Osteoblast (primary cell): ENCODE measurements at regions not wholly inside any gene's neighbourhood (a gene's known extent, or its start where the extent isn't known, plus 50 kb on each side); places are given as distances from the start of the nearest gene placed in this dataset.

Experiments
- DNase-seq: peaks from one replicate; pipeline ENCODE4 v3.0.0; 2011; ENCODE audit warnings: low spot score, mixed read lengths; ENCODE audit not compliant: insufficient read length; ENCODE audit errors: missing footprints
- H2AFZ ChIP-seq: 2 replicates; pipeline ENCODE4 v1.6.0; 2011; ENCODE audit warnings: mild to moderate bottlenecking, low read length
- H3K27ac ChIP-seq: 2 replicates; pipeline ENCODE4 v1.5.1; 2011; ENCODE audit warnings: mild to moderate bottlenecking, low read depth, low read length, moderate library complexity
- H3K27me3 ChIP-seq: 2 replicates; pipeline ENCODE4 v1.6.0; 2012; ENCODE audit warnings: mild to moderate bottlenecking, control low read depth, inconsistent platforms, low read length, moderate library complexity; ENCODE audit not compliant: insufficient read depth
- H3K36me3 ChIP-seq: 2 replicates; pipeline ENCODE4 v1.5.1; 2011; ENCODE audit warnings: mild to moderate bottlenecking, low read length, control low read depth, moderate library complexity; ENCODE audit not compliant: insufficient read depth
- H3K4me1 ChIP-seq: 2 replicates; pipeline ENCODE4 v1.5.1; 2011; ENCODE audit warnings: mild to moderate bottlenecking, low read length, control low read depth, moderate library complexity; ENCODE audit not compliant: insufficient read depth
- H3K4me2 ChIP-seq: 2 replicates; pipeline ENCODE4 v1.6.0; 2011; ENCODE audit warnings: mild to moderate bottlenecking, low read length; ENCODE audit not compliant: insufficient read depth
- H3K4me3 ChIP-seq: fragments of 200-600 bp; sonication (generic); 3 replicates; pipeline ENCODE4 v1.5.1; 2012; ENCODE audit warnings: mild to moderate bottlenecking, low read length, inconsistent platforms; ENCODE audit not compliant: insufficient read depth
- H3K79me2 ChIP-seq: 2 replicates; pipeline ENCODE4 v1.6.0; 2012; ENCODE audit warnings: mild to moderate bottlenecking, low read length, control low read depth, inconsistent platforms; ENCODE audit not compliant: insufficient read depth
- H3K9me3 ChIP-seq: 2 replicates; pipeline ENCODE4 v1.5.1; 2011; ENCODE audit warnings: low read depth, low read length, control low read depth
- H4K20me1 ChIP-seq: 2 replicates; pipeline ENCODE4 v1.6.0; 2012; ENCODE audit warnings: mild to moderate bottlenecking, low read length, control low read depth; ENCODE audit not compliant: insufficient read depth
- TF ChIP-seq, protein P1 (sequence below): IDR thresholded peaks from 2 replicates; pipeline ENCODE4 v1.5.1; 2011; ENCODE audit warnings: mild to moderate bottlenecking, low read depth, low read length, moderate library complexity; ENCODE audit errors: extremely low read depth

- Histone ChIP-seq H3K4me3 (no peak overlapping the region), H4K20me1 (no peaks in the 10 kb centered on the region), H3K79me2 (no peaks in the 10 kb centered on the region), H3K27me3 (no peaks in the 10 kb centered on the region), H3K4me1 (peaks cover 28% of the 10 kb centered on the region), H3K4me2 (peak overlapping the region; percentile 25), H2AFZ (no peak overlapping the region), H3K36me3 (no peaks in the 10 kb centered on the region), H3K27ac (peak overlapping the region; percentile 10), H3K9me3 (no peaks in the 10 kb centered on the region)
- no peak for DNase-seq
- TF ChIP-seq, protein P1, sequence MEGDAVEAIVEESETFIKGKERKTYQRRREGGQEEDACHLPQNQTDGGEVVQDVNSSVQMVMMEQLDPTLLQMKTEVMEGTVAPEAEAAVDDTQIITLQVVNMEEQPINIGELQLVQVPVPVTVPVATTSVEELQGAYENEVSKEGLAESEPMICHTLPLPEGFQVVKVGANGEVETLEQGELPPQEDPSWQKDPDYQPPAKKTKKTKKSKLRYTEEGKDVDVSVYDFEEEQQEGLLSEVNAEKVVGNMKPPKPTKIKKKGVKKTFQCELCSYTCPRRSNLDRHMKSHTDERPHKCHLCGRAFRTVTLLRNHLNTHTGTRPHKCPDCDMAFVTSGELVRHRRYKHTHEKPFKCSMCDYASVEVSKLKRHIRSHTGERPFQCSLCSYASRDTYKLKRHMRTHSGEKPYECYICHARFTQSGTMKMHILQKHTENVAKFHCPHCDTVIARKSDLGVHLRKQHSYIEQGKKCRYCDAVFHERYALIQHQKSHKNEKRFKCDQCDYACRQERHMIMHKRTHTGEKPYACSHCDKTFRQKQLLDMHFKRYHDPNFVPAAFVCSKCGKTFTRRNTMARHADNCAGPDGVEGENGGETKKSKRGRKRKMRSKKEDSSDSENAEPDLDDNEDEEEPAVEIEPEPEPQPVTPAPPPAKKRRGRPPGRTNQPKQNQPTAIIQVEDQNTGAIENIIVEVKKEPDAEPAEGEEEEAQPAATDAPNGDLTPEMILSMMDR, result no peak
These were observed 196.1 kb upstream of the CAMK1G start for GRCh38 chr1:209387271-209387968.

DNA sequence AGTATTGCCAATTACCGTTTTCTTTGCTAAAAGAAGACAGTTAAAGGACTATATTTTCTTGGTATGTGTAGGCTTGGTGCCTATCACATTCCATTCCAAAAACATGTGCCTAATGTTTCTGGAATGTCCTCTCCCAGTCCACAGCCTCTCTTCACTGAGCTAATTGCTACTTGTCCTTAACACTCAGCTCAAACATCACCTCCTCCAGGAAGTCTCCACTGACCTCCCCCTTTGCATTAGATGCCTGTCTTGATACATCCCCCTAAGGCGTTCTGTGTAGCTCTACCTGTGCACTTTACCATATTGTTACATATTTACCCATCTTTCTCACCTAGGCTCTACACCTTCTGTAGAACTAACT is 195.6 kb upstream of the CAMK1G start:
- no peak for DNase-seq
- Histone ChIP-seq H3K27ac (peak overlapping the region; percentile 70), H3K79me2 (no peaks in the 10 kb centered on the region), H4K20me1 (no peaks in the 10 kb centered on the region), H3K4me2 (peak overlapping the region; percentile 25), H3K9me3 (no peaks in the 10 kb centered on the region), H2AFZ (no peak overlapping the region), H3K4me1 (peaks cover 28% of the 10 kb centered on the region), H3K4me3 (no peak overlapping the region), H3K27me3 (no peaks in the 10 kb centered on the region), H3K36me3 (no peaks in the 10 kb centered on the region)
- TF ChIP-seq, protein P1, result no peak

GRCh38 chr1:209388358-209388757 is 195.2 kb upstream of the CAMK1G start:
- no peak overlapping the region for H3K4me3 ChIP-seq
- TF ChIP-seq, protein P1, result no peak
- H2AFZ ChIP-seq, result peak overlapping the region; percentile 17
- peaks cover 28% of the 10 kb centered on the region for H3K4me1 ChIP-seq
- no peaks in the 10 kb centered on the region for H3K79me2 ChIP-seq
- H3K9me3 ChIP-seq, result no peaks in the 10 kb centered on the region
- no peaks in the 10 kb centered on the region for H3K36me3 ChIP-seq
- no peaks in the 10 kb centered on the region for H3K27me3 ChIP-seq
- H4K20me1 ChIP-seq, result no peaks in the 10 kb centered on the region
- H3K4me2 ChIP-seq, result peak overlapping the region; percentile 38
- DNase-seq, result no peak
- H3K27ac ChIP-seq, result peak overlapping the region; percentile 70

DNA sequence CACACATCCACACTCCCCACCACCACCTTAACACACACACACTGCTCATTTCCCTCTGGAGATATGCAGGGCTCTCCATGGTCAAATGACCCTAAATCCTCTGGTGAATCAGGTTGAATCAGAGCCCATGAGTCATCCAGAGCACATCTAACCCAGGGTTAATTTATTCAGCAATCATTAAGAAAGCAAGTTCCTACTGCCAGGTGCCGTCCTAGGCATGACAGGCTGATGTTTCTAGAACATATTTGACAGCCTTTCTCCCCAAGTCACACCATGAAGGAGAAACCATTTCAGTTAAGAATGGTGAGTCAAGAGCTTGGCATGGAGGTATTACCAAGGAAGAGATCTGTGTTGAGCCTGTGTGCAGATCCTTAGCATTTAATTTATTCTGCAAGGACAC is 194.3 kb upstream of the CAMK1G start:
- Histone ChIP-seq H3K36me3 (no peaks in the 10 kb centered on the region), H2AFZ (no peak overlapping the region)

More for the DNA sequence above, 194.3 kb upstream of the CAMK1G start:
- H3K4me1 ChIP-seq, result peaks cover 28% of the 10 kb centered on the region
- H3K27ac ChIP-seq, result peak overlapping the region; percentile 70
- H3K4me2 ChIP-seq, result peak overlapping the region; percentile 51
- TF ChIP-seq, protein P1, result no peak
- DNase-seq, result peak; percentile 56
- H3K4me3 ChIP-seq, result no peak overlapping the region
- no peaks in the 10 kb centered on the region for H4K20me1 ChIP-seq
- H3K79me2 ChIP-seq, result no peaks in the 10 kb centered on the region
- H3K27me3 ChIP-seq, result no peaks in the 10 kb centered on the region
- H3K9me3 ChIP-seq, result no peaks in the 10 kb centered on the region
